GM12801 (cell line): ENCODE measurements at regions not wholly inside any gene's neighbourhood (a gene's known extent, or its start where the extent isn't known, plus 50 kb on each side); places are given as distances from the start of the nearest gene placed in this dataset.

ENCODE experiments used
- TF ChIP-seq, protein P1 (sequence below): IDR thresholded peaks from one replicate; pipeline ENCODE4 v1.5.1; 2011; ENCODE audit warnings: control low read depth; ENCODE audit not compliant: insufficient read length; ENCODE audit errors: extremely low read depth

DNA sequence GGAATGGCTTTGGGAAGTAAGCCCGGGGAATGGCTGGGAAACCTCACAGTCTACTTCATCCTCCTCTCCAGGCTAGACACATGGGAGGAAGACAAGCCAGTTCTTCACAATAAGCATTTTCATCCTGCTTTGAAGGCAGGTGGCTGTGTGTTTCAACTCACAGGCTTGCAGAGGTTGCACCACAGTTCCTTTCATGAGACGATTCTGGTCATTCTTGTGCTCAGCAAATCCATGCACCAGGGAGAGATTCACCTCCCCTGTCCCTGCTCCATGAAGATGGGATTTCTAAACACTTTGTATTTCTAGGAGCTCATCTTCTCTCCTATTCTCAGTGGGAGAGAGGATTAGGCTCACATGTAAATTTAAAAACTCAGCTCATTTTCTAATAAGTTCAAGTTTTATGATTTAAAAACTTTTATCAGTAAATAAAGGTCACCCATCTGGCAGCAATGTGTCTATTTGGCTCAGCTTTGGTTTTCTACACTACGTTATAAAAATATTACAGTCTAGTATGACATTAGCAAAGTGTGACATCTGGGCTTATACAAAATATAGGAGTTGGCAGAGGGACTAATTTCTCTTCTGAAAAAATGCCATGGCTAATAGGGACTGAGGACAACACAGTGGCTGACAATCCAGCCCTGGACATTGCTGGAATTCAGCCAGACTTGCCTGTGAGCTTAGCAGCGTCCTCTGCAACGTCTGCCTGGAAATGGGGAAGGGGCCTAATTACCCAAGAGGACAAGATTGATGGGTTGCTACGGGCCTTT, 283.2 kb upstream of the SLC10A2 start:
- TF ChIP-seq, protein P1, sequence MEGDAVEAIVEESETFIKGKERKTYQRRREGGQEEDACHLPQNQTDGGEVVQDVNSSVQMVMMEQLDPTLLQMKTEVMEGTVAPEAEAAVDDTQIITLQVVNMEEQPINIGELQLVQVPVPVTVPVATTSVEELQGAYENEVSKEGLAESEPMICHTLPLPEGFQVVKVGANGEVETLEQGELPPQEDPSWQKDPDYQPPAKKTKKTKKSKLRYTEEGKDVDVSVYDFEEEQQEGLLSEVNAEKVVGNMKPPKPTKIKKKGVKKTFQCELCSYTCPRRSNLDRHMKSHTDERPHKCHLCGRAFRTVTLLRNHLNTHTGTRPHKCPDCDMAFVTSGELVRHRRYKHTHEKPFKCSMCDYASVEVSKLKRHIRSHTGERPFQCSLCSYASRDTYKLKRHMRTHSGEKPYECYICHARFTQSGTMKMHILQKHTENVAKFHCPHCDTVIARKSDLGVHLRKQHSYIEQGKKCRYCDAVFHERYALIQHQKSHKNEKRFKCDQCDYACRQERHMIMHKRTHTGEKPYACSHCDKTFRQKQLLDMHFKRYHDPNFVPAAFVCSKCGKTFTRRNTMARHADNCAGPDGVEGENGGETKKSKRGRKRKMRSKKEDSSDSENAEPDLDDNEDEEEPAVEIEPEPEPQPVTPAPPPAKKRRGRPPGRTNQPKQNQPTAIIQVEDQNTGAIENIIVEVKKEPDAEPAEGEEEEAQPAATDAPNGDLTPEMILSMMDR = no peak

DNA sequence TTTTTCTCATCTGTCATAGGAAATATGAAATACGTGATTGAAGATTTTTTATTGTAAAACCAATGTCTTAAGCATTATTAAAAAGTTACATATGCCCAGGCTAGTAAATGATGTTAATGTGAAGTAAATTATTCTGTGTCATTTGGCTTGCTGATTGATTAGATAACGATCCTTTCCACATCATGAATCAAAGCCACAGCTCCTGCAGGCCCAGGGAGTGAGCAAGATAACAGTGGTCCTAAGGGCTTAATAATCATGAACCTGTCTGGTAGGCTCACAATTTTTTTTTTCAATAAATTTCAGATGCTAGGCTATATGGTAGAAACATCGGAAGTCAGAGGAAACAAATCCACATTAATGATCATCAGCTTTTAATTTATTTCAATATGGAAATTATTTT, 269.0 kb upstream of the SLC10A2 start:
- TF ChIP-seq, protein P1 = no peak

DNA sequence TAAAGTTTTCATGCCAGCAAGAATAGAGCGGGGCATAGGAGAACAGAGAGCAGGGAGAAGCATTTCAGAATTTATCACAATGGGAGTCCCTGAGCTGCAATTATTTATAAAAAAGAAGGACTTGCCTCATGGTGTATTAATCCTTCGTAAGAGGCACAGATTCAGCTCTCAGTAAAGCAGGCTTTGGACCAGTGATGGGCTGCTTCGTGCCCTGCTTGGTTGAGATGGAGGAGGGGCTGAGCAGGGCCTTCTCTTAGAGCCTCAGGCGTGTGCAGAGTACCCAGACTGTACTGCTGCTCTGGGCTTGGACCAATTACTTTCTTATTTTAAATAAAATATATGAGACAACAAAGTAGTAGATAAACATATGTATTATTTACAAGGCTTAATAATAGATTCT, 265.7 kb upstream of the SLC10A2 start:
- TF ChIP-seq, protein P1 = no peak

DNA sequence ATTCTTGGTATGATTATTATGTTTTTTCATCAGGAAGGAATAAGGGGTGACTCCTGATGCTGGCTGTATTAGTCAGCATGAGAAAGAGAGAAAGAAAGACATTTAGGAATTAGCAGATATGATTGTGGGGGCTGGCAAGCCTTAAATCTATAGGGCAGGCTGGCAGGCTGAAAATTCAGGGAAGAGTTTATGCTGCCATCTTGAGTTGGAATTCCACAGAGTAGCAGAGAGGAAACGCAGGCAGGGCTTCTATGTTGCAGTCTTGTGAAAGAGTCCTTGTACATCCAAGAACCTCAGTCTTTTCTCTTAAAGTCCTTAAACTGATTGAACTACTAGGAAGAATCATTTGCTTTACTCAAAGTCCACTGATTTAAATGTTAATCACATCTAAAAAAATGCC, 262.7 kb upstream of the SLC10A2 start:
- TF ChIP-seq, protein P1 = no peak

DNA sequence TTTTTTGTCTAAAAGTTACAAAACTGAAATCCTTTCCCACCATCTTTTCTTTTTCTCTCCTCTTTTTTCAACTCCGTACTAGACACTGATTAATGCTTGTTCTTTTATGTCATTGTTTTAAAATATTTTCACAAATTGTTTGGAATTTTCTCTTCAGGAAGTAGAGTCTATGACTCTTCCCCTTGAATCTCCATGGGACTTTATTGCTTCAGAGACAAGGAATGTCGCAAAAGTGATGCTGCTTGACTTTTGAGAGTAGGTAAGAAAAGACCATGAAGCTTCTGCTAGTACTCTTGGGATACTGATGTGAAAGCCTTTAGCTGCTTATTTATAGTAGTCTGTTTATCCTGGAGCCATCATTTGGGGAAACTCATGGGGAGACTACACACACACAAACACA, 260.1 kb upstream of the SLC10A2 start:
- TF ChIP-seq, protein P1 = no peak

DNA sequence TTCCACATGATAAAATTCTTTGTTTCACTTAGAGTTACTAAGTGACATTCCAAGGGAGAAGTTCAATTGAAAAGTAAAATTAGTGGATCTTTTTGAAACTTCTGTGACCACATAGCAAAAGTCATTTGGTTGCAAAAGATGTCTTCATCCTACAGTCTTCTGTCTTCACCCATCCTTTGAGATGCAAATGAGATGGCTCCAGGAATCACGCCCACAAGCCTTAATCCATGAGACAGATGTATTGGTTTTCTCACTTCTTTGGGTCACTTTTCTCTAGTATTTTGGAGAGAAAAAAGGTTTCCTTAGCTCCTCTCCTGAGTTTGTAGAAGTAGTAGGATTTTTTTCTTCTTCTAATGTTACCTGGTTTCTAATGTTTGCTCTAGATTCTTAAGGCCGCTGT, 259.5 kb upstream of the SLC10A2 start:
- TF ChIP-seq, protein P1 = no peak

DNA sequence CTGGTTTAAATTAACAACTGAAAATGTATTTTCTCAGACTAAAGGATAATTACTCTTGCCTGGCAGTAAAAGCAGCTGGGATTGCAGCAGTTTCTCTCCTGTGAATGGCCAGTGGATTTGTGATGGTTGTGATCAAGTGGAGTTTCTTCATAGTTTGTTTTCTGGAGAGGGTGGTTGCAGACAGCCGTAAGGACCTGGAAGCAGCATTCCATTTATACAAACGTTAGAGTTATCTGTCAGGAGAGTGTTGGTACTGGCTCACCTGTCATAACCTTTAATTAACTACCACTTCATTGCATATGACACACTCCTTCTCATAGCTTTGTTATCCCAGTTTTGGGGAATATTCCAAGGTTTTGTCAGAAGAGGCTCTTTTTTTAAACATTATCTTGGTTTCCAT, 258.4 kb upstream of the SLC10A2 start:
- TF ChIP-seq, protein P1 = no peak
